8988T (cell line): ENCODE measurements at regions not wholly inside any gene's neighbourhood (a gene's known extent, or its start where the extent isn't known, plus 50 kb on each side); places are given as distances from the start of the nearest gene placed in this dataset.
A peak's percentile ranks its signal among the peaks of the same experiment; 100 is the strongest.

Experiments used
- DNase-seq: peaks from one replicate; pipeline ENCODE4 v3.0.0; 2011

DNA sequence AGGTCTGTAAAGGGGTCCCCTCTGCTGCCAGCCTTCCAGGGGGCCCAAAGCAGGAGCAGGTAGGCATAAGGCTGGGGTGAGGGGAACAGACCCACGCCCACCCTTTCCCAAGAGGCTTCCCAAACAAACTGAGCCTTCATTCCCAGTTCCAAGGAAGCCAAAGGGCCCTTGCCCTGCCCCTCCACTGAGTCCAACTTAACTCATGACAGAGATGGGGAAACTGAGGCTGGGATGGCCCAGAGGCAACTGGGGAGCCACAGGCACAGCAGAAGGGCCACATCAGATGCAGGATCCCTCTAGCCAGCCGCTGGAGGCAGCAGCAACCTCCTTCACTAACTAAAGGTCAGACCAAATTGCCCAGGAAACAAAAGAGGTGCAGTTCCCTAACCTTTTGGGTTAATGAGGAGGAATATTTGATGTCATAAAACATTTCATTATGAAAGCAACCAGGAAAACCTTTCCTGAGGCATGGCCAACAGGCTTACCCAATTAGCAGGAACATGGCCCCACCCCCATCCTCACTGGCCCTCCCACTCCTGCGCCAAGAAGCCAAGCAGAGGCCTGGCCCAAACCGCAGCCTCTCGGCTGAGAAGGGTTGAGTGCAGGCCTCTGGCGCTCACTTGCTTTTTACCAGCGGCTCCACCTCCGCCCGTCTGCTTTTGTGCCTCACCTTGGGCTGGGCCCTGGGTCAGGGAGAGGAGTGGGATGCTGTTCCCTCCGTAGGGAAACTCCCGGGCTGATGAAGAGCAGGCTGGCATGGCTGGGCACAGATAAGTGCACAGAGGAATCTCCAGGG lies 293.5 kb upstream of the RTL1 start:
- DNase-seq, result peak; percentile 7

DNA sequence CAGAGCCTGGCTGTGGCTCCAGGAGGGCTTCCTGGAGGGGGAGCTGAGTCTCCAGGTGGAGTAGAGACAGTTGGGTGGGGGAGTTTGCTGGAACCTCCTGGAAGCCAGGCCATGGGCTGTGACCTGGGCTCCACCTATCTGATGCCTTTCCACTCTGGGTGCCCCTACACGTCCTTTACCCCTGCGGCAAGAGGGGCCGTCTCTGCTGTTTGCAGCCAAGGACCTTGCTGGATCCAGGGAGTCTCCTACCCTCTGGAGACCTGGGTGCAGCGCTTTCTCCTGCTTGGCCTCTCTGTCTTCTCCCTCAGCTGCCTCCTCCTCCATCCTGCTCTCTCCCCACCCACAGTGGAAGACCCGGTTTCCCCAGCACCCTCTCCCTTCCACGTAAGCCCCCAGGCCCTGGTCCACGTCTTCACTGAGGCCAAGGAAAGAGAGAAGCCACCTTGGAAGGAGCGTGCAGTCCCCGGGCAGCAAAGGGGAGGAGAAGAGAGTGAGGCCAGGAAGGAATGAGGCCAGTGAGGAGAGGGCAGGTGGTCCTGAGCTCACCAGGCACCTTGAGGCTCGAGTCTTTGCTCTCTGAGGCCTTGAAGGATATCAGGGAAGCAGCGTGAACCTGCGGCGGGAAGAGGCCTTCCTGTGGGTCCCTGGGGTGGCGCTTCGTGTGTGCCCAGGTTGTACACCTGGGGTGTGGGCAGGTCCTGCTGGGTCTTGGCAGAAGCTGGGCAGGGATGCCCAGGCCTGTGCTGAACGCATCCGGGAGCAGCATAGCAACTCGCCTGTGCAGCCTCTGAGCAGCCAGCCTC lies 294.3 kb upstream of the RTL1 start:
- DNase-seq, result no peak

DNA sequence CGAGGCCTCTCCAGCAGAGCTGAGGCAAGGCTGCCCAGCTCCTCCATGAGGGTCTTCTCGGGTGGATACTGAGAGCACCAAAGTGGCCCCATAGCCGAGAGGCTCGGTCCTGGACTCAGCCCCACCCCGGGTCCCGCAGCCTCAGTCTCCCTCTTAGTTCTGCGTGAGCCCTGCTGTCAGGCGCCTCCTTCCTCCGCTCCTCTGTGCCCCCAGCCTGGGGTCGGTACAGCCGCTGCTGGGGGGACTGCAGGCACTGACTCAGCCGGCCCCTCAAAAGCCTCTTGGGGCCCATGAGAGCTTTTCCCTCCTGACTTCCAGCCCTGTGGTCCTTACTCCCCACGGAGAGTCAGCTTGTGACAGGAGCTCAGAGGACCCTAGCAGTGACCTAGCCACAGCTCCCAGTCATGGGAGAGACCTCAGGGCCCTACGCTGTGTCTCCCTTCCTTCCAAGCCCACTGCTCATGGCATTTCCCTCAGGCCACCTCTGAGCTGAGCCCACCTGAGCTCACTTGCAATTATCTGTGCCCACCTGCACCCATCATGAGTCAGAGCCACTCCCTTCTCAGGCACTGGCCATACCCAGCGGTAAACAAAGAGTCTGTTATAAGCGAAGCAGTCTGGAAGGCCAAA lies 295.0 kb upstream of the RTL1 start:
- no peak for DNase-seq

DNA sequence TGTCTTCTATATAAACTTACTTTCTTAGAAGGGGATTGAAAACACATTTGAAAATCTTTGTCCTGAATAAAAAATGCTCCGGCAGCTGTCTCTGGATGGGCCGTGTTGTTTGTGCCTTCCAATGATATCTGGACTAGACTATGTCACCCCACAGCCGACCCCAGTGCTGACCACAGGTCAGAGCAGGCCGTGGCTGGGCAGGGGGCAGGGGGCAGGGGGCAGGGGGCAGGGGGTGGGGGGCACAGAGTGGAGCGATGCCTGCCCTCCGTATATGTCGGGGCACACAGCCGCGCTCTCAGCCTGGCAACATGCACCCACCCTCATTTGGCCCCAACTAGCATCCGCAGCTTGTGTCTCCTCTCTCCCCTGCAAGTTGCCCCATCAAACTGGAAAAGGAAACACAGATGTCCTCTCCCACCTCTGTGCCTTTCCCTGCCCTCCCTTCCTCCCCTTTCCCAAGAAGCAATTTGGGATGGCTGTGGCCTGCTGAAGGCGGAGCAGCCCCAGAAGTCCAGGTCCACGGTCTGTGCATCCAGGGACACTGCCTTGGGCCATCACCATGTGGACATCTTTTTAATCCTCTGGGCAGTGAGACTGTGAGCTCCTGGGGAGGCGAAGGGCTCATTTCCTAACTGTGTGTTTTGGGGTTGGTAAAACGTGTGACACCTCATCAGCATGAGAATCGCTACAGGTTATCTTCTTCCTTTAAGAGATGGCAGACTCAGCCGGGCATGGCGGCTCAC lies 295.7 kb upstream of the RTL1 start:
- DNase-seq, result no peak

DNA sequence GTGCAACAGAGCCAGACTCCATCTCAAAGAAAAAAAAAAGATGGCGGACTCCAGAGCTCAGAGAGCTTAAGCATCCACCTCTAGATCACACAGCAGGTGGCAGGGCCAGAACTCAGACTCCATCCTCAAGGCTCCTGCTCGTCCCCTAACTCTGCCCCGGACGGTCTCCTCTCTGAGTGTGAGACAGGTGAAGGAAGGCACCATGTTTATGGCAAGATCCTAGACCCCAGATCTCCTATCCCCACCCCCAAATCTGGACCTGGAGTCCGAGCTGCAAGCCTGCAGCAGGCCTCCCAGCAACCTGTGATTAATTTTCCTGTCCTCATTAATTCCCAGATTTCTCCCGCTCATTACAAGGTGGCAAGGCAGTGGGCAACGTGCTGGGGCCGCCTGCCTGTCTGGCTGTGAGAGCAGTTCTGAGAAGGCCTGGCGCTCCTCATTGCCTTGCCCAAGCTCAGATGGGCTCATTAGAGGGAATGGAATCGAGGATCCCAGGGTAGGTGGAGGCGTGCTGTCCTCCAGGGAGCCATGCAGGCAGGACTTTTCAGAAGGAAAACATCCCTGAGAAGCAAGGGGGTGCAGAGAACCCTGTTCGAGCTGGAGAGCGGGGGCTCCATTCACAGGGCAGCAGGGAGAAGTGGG lies 296.6 kb upstream of the RTL1 start:
- DNase-seq, result no peak

DNA sequence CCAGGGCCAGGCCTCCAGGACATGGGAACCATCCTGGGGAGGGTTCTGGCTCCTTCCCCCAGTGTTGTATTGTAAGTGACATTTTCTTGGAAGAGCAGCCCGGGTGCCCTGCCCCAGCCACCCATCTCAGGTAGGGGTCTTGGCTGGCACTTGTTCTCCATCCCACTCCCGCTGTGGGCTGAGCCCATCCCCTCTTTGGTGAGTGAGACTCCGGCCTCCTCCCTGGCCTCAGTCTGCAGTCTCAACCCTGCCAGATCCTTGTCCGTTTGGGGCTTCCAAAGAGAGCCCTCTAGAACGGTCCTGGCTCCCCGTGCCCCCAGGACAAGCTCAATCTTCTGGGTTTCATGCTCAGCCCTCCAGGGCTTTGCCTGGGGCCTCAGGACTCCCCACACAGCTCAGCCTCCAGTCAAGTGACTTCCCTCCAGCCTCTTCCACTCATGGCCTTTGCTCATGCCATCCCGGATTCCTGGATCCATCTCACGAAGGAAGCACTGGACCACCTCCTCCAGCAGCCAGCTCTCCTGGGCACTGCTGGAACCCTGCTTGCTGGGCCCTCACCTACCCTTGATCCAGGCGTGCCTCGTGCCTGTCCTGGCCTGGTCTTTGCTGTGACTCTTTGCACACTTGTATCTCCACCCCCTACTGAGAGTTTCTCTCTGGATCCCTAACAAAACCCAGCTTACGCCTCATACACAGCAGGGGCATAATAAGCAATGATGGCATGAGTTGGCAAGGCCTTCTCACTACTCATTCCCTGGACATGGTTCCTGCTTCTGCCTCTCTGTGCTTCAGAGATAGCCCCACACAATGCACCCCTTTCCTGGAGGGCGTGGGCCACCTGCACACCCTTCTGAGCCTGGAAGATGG lies 297.4 kb upstream of the RTL1 start:
- peak; percentile 1 for DNase-seq

DNA sequence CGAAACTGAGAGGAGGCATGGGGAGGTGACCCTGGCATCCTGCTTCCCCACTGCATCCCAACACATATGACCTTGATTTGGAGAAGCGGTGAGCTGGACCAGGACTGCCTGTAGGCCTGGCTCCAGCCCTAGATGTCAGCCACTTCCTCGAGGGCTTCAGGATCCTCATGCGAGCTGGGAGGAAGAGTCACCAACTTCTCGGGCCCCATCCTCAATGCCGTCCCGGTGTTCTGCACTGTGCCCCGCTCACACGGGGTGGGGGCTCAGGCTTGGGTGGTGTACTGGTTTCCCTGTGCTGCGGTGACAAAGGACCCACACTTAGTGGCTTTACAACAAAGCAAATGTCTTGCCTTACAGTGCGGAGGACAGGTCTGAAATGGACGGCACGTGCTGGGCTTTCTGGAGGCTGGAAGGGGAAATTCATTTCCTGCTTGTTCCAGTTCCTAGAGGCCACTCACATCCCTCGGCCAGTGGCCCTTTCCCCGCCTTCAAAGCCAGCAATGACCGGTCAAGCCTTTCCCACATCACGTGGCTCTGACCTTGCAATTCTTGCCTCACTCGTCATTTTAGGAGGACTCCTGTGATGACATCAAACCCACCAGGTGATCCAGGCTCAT lies 298.1 kb upstream of the RTL1 start:
- DNase-seq, result no peak

DNA sequence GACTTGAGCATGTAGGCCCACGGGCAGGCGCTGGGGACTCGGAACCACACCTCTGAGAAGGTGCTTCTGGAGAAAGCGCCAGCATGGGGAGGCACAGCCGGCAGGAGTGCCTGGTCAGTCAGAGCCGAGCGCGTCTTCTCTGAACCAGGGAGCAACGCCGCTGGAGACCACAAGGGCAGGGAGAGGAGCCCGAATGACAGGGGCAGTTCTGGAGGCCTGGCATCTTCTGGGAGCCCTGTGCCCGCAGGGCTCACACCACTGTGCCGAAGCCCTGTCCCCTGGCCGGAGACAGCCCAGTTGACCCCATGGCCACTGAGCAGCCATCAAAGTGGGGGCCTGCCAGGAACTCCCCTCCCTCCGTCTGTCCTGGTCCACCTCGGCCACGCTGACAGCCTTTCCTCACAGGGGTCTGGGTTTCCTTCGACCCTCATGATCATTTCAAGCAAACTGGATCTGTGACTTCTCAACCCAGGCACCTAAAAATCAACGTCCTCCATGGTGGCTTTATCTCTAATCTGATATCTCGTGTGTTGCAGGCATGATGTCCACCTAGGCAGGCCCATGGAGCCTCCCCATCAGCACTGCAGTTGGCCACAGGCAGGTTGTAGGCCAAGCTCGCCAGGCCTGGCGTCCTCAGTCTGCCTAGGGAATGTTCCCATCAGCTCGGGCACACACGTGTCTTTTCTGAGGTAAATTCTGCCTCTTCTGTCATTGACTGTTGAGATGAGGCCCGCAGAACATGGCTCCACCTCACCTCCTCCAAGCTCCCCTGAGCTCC lies 299.3 kb upstream of the RTL1 start:
- peak; percentile 5 for DNase-seq

DNA sequence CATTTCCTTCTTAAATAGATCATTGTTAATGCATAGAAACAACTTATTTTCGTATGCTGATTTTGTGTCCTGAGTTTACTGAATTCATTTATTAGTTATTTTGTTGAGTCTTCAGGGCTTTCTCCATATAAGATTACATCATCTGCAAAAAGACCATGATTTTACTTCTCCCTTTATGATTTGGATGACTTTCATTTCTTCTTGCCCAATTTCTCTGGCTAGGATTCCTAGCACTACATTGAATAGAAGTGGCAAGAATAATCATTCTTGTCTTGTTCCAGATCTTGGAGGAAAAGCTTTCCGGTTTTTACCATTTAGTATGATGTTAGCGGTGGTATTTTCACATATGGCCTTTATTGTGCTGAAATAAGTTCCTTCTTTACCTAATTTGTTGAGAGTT lies 303.0 kb upstream of the RTL1 start:
- DNase-seq, result no peak

DNA sequence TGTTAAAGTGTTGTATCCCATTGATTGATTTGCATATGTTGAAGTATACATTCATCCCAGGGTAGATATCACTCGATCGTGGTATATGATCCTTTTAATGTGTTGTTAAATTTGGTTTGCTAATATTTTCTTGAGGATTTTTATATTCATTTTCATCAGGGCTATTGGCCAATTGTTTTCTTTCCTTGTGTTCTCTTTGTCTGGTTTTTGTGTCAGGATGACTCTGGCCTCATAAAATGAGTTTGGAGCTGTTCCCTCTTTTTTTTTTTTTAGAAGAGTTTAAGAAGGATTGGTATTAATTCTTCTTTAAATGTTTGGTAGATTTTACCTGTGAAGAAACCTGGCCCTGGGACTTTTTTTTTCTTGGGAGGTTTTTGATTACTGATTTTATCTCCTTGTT lies 303.5 kb upstream of the RTL1 start:
- DNase-seq, result no peak

DNA sequence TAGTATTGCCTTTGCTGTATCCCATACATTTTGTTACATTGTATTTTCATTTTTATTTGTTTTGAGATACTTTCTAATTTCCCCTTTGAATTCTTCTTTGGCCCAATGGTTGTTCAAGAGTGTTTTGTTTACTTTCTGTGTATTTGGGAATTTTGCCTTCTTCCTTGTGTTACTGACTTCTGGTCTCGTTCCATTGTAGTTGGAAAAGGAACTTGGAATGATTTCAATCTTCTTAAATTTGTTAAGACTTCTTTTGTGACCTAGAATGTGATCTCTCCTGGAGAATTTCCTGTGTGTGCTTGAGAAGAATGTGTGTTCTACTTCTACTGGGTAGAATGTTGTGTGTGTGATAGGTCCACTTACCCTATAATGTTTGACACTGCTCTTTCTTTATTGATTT lies 304.4 kb upstream of the RTL1 start:
- no peak for DNase-seq

DNA sequence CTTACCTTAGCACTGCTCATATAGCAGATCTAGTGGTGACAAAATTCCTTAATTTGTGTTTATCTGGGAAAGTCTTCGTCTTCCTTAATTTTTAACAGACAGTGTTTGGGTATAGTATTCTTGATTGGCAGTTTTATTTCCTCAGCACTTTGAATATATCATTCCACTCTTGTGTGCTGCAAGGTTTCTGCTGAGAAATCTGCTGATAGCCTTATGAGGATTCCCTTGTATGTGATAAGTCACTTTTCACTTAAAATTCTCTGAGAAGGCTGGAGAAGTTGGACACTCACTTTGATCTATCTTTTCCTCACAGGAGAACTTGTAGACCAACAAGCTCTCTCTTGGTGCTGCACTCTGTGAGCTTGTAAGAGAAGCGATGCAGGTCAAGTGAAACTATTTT lies 306.1 kb upstream of the RTL1 start:
- no peak for DNase-seq

DNA sequence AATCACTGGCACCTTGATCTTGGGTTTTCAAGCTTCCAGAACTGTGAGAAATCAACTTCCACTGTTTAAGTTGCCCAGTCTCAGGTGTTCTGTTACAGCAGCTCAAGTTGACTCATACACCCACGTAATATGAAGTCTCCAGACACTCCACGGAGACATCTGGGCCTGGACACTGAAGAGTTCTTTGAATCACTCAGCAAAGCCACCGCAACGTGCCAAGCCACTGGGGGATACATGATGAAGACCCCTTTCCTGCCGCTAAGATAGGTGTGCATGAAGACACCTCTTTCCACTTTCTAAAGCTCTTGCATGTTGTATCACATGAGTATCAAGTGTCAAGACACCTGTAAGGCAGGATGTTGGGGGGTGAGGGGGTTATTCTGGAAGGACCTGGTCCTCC lies 311.7 kb upstream of the RTL1 start:
- no peak for DNase-seq

DNA sequence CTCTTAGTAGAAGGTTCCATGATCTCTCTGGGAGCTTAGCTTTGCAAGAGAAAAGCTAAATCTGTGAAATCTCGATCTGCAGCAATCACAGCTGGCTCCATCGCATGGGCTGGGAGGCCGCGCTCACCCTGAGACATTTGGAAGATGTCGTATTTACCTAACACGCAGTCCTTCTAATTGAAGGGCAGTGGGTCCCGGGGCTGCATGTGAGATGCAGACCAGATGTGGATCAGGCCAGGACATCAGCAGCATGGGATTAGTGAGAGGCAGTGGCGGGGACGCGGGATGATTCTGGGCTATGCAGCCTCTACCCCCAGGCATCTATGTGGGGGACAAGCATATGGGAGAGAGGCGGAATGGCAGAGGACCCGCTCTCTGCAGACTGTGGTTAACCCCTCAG lies 312.4 kb upstream of the RTL1 start:
- no peak for DNase-seq

DNA sequence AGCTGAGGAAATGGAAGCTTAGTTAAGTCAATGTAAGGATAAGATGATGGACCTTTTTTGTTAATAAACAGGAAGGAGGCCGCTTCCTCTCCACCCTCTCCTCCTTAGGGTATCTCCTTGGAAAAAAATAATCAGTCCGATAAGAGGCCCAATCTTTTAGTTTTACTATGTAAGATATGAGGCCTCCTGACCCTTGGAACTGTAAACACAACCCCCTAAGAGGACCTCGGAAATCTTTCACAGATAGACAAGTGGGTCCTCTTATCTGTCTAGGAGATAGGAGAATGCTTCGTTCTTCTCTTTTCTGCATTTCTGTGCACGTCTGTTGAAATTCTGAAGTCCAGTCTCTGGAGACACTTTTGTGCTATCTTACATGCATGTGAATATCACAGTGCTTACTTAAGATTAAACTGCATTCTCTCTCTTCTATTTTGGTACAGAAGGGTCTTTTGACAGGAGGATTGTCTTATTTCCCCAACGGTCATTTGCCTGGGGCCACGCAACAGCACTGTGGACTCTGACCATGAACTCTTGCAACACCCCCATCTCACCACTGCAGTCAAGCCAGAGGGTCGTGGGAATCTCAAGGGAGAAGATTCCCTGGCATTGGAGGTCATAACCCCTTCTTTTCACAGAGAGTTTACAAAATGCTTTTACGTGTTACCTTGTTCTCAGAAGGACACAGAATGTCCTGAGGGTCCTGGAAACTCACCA lies 313.0 kb upstream of the RTL1 start:
- DNase-seq, result no peak

DNA sequence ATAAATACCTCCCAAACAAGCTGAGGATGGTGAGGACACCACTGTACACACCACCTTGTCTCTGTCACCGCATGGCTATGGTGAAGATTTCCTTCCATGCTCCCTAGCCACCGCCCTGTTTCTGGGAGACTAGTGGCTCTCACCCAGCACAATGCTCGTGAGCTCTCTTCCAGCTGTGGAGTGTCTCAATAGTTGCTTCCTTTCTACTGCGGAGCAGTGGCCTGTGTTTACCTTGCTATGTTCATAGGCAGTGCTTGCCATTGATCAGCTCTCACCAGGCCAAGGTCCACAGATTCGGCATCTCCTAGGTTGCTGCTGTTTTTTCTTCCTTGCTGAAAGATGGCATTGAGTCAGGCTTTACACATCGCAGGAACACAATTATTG lies 313.6 kb upstream of the RTL1 start:
- DNase-seq, result no peak

DNA sequence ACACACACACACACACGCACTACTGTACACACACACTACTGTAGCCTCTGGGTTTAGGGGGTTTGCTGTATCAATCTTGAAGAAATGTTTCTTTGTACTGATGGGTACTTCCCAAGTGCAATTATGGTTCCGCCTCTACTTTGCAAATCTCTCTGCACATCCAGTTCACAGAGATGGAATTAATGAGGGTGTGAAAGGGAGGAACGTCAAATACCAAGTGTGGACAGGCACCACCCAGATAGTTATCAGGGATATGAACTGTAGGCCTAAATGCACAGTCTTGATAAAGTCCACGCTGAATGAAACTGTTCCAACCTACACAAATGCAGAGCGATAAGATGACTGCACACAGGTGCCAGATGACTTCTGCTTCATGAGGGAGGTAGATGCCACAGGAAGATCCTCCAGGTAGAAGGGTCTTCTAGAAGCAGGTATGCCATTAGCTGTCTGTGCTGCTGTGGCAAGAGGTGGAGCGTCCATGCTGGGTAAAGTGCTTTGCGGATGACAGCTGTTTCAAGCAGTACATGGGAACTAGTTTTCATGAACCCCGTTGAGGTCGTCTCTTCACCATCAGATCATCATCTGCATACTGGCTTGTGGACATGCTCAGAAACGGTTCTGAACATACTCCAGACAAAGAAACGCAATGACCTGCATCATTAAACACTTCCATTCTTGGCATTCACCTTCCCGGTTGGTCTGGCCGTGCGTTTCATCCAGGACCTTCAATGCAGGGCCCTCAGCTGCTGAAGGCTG lies 314.3 kb upstream of the RTL1 start:
- no peak for DNase-seq

DNA sequence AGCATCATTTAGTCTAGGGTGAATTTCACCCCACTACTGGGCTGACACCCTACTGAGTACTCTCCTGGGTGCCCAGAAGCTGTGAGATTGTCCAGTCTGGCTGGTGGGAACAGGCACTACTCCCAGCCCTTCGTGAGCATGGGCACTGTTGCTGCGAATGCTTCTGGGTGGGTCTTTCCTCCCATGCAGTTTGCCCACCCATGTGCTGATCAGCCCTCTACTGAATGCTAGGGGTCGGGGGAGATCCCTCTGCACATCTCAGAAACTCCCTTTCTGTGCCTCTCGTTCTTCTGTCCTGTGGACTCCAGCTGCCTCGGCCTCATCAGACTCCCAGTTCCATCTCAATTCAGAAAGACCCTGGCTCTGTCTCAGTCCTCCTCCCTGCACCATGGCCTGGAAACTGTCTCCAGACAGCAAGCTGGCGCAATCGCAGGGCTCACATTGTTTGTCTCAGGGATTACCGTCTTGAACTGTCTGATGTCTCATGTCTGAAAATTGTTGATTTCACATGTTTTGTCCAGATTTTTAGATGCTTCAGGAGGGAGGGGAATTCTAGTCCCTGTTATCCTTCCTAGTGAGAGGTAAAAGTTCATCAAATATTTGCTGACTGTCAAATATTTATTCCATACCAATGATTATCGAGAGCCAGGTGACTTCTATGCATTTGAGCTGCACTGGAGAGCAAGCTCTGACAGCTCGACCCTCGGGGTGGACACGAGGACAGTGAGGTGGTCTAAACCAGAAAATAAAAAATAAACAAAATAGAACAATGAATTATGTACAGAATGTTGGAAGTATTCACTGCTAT lies 316.6 kb upstream of the RTL1 start:
- no peak for DNase-seq
